KMS-11 (cell line): ENCODE measurements at regions not wholly inside any gene's neighbourhood (a gene's known extent, or its start where the extent isn't known, plus 50 kb on each side); places are given as distances from the start of the nearest gene placed in this dataset.

Experiments
- H2AFZ ChIP-seq: fragments of 200-600 bp; sonication (generic); 2 replicates; pipeline ENCODE4 v1.6.1; 2016; ENCODE audit warnings: antibody characterized with exemption, mixed run types, low read depth
- H3K27ac ChIP-seq: fragments of 200-600 bp; sonication (generic); 2 replicates; pipeline ENCODE4 v1.6.1; 2016; ENCODE audit warnings: mild to moderate bottlenecking, mixed run types
- H3K27me3 ChIP-seq: fragments of 200-600 bp; sonication (generic); 2 replicates; pipeline ENCODE4 v1.6.1; 2017; ENCODE audit warnings: mild to moderate bottlenecking, low read depth, mixed run types, moderate library complexity; ENCODE audit not compliant: insufficient read depth
- H3K36me3 ChIP-seq: fragments of 200-600 bp; sonication (generic); 2 replicates; pipeline ENCODE4 v1.6.1; 2017; ENCODE audit warnings: mild to moderate bottlenecking, mixed run types; ENCODE audit not compliant: insufficient read depth
- H3K4me1 ChIP-seq: fragments of 200-600 bp; sonication (generic); 2 replicates; pipeline ENCODE4 v1.6.1; 2016; ENCODE audit warnings: mild to moderate bottlenecking, low read depth, mixed run types; ENCODE audit not compliant: poor library complexity, severe bottlenecking
- H3K4me2 ChIP-seq: fragments of 200-600 bp; sonication (generic); 2 replicates; pipeline ENCODE4 v1.7.0; 2016; ENCODE audit warnings: mild to moderate bottlenecking, mixed run types
- H3K4me3 ChIP-seq: fragments of 200-600 bp; sonication (generic); IDR thresholded peaks from 2 replicates; pipeline ENCODE4 v1.6.1; 2017; ENCODE audit warnings: low read depth, low read length, mixed read lengths; ENCODE audit not compliant: insufficient read depth
- H3K79me2 ChIP-seq: fragments of 200-600 bp; sonication (generic); 2 replicates; pipeline ENCODE4 v1.6.1; 2016; ENCODE audit warnings: low read depth, mixed run types; ENCODE audit not compliant: insufficient read depth
- H3K9ac ChIP-seq: fragments of 200-600 bp; sonication (generic); 2 replicates; pipeline ENCODE4 v1.6.1; 2016; ENCODE audit warnings: mild to moderate bottlenecking, mixed run types
- H4K20me1 ChIP-seq: fragments of 200-600 bp; sonication (generic); 2 replicates; pipeline ENCODE4 v1.6.1; 2016; ENCODE audit warnings: mild to moderate bottlenecking, mixed run types; ENCODE audit not compliant: insufficient read depth
- TF ChIP-seq, protein P1 (sequence below): fragments of 200-600 bp; sonication (generic); conservative IDR thresholded peaks from 2 replicates; pipeline ENCODE4 v1.6.1; 2017; ENCODE audit warnings: low read depth, mild to moderate bottlenecking, antibody characterized with exemption, low read length, moderate library complexity, mixed read lengths

DNA sequence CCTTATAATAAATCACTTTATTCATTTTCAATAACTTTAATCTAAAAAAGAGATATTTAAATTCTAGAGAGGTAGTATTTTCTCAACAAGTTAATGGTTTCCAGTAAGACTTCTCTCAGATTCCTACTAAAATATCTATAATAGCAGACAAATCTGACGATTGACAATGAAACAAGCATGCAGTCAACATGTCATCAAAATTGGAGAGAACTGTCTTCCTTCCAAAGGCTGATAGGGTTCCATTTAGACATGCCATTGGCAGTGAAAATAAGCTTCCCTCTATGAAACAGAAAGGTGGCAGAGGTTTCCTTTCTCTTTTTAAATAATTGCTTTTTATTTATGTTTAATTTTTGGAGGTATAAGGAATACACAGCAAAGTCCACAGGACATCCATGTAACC lies 217.1 kb downstream of the POM121L12 start:
- TF ChIP-seq, protein P1, sequence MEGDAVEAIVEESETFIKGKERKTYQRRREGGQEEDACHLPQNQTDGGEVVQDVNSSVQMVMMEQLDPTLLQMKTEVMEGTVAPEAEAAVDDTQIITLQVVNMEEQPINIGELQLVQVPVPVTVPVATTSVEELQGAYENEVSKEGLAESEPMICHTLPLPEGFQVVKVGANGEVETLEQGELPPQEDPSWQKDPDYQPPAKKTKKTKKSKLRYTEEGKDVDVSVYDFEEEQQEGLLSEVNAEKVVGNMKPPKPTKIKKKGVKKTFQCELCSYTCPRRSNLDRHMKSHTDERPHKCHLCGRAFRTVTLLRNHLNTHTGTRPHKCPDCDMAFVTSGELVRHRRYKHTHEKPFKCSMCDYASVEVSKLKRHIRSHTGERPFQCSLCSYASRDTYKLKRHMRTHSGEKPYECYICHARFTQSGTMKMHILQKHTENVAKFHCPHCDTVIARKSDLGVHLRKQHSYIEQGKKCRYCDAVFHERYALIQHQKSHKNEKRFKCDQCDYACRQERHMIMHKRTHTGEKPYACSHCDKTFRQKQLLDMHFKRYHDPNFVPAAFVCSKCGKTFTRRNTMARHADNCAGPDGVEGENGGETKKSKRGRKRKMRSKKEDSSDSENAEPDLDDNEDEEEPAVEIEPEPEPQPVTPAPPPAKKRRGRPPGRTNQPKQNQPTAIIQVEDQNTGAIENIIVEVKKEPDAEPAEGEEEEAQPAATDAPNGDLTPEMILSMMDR: no peak
- no peaks in the 10 kb centered on the region for H3K27me3 ChIP-seq

DNA sequence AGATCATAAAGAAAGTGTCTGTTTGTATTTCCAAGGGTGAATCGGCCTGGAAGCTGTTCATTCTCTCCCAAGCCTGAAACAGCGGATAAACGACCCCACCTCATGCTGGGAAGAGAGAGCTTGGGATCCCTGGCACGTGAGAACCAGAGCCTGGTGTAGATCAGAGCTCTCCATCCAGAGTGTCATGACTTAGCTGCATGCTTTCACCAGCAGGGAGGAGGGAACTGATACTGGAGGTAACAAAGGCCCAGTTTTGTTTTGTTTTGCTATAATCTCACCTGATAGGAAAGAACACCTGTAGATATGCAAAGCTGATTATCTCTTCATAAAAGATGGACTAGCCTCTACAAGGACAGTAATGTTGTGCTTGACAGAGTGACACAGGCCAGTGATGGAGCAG lies 236.6 kb downstream of the POM121L12 start:
- H3K4me1 ChIP-seq: peaks cover 11% of the 10 kb centered on the region
- H3K27me3 ChIP-seq: no peaks in the 10 kb centered on the region
- peak overlapping the region; percentile 58 for H2AFZ ChIP-seq
- H3K36me3 ChIP-seq: no peaks in the 10 kb centered on the region
- no peak overlapping the region for H3K4me3 ChIP-seq
- H3K79me2 ChIP-seq: no peaks in the 10 kb centered on the region
- peak overlapping the region; percentile 52; the same call in 1 of the 2 replicates for H3K9ac ChIP-seq
- TF ChIP-seq, protein P1: no peak
- no peaks in the 10 kb centered on the region for H4K20me1 ChIP-seq
- peak overlapping the region; percentile 22; the same call in 1 of the 2 replicates for H3K27ac ChIP-seq
- peak overlapping the region; percentile 52 for H3K4me2 ChIP-seq

More for the DNA sequence above, 217.1 kb downstream of the POM121L12 start:
- Histone ChIP-seq H3K4me2 (no peak overlapping the region), H3K79me2 (no peaks in the 10 kb centered on the region), H3K27ac (no peak overlapping the region), H4K20me1 (no peaks in the 10 kb centered on the region), H3K36me3 (no peaks in the 10 kb centered on the region), H3K4me1 (no peaks in the 10 kb centered on the region), H2AFZ (no peak overlapping the region), H3K4me3 (no peak overlapping the region), H3K9ac (no peak overlapping the region)

DNA sequence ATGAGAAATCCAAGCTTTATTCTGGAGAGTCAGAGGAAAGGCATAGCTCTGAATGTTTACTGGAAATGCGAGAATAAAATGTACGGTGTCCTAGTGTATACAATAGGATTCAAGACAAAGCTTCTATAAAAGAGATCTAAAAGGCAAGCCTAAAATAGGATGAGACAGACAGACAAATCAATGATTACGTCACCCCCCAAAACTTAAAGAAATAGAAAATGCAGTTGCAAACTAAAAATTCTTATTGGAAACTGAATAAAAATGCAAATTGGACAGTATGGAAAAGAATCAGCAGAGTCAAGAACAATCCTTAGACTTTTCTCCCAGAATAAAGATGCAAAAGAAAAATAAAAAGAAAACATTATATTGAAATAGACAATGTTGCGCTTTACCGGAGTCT lies 245.9 kb downstream of the POM121L12 start:
- Histone ChIP-seq H3K27ac (no peak overlapping the region), H3K4me3 (no peak overlapping the region), H3K79me2 (no peaks in the 10 kb centered on the region), H3K27me3 (no peaks in the 10 kb centered on the region), H3K36me3 (no peaks in the 10 kb centered on the region), H4K20me1 (no peaks in the 10 kb centered on the region), H3K9ac (no peak overlapping the region), H2AFZ (no peak overlapping the region), H3K4me1 (no peaks in the 10 kb centered on the region), H3K4me2 (no peak overlapping the region)
- TF ChIP-seq, protein P1: no peak

DNA sequence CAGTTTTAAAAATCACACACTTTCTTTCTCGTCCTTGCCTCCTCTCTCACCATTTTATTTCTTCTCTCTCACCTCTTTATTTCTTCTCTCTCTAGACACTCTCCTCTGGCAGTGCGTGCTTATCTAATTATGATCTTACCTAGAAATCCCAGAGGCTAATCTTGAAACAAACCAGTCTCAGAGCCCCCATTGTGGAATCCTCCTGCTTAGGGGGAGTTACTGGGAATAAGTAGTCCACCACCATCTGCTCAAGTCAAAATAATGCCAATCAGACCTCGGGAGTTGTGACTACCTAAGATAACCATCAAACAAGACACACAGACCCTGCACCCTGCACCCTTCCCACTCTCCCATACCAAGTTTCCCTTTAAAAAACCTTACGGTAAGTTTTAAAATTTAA lies 256.9 kb downstream of the POM121L12 start:
- TF ChIP-seq, protein P1: no peak

More for the DNA sequence above, 256.9 kb downstream of the POM121L12 start:
- H3K27me3 ChIP-seq: no peaks in the 10 kb centered on the region
- no peaks in the 10 kb centered on the region for H3K79me2 ChIP-seq
- no peak overlapping the region for H3K9ac ChIP-seq
- H4K20me1 ChIP-seq: no peaks in the 10 kb centered on the region
- H3K27ac ChIP-seq: no peak overlapping the region
- no peak overlapping the region for H3K4me3 ChIP-seq
- H3K4me1 ChIP-seq: no peaks in the 10 kb centered on the region
- no peak overlapping the region for H2AFZ ChIP-seq
- H3K36me3 ChIP-seq: no peaks in the 10 kb centered on the region
- no peak overlapping the region for H3K4me2 ChIP-seq
